Activated CD8-positive, alpha-beta T cell treated with anti-CD3 and anti-CD28 coated beads, Interleukin-2, amount 10 ng/mL, durations not matched to agents 7 days and 5 days (primary cell): ENCODE measurements at regions not wholly inside any gene's neighbourhood (a gene's known extent, or its start where the extent isn't known, plus 50 kb on each side); places are given as distances from the start of the nearest gene placed in this dataset.

Experiments
- ATAC-seq: fragments of 150-1000 bp; cut with Tn5 transposase; one replicate; pipeline ENCODE4 v1.10.0; 2021; ENCODE audit warnings: moderate library complexity
- CTCF ChIA-PET: fragments of 350-600 bp; sonication (Branson Sonifier 250); formaldehyde crosslinking; loops from one replicate; lab custom pipeline; 2021; ENCODE audit warnings: antibody characterized with exemption; lab: Charles Lee
- POLR2A ChIA-PET: fragments of 350-600 bp; sonication (Branson Sonifier 250); formaldehyde crosslinking; loops from one replicate; lab custom pipeline; 2021; ENCODE audit warnings: antibody characterized with exemption; lab: Charles Lee
- DNase-seq: peaks from one replicate; pipeline ENCODE4 v3.0.0-alpha.2; 2020
- H3K27ac Mint-ChIP-seq: one replicate; pipeline ENCODE4 v1.8.0; 2021; ENCODE audit warnings: mild to moderate bottlenecking, mixed read lengths
- H3K27me3 Mint-ChIP-seq: one replicate; pipeline ENCODE4 v1.8.0; 2021; ENCODE audit warnings: low read depth, mixed read lengths
- H3K36me3 Mint-ChIP-seq: one replicate; pipeline ENCODE4 v1.8.0; 2021; ENCODE audit warnings: low read depth, mixed read lengths
- H3K4me1 Mint-ChIP-seq: one replicate; pipeline ENCODE4 v1.8.0; 2021; ENCODE audit warnings: low read depth, mixed read lengths
- H3K4me3 Mint-ChIP-seq: one replicate; pipeline ENCODE4 v1.8.0; 2021; ENCODE audit warnings: mild to moderate bottlenecking, mixed read lengths
- H3K9me3 Mint-ChIP-seq: one replicate; pipeline ENCODE4 v1.8.0; 2022; ENCODE audit warnings: mixed read lengths; ENCODE audit not compliant: insufficient read depth

GRCh38 chr18:47552783-47553182 is 301.3 kb upstream of the SKOR2 start:
- Mint-ChIP-seq H3K9me3 (no peaks in the 10 kb centered on the region), H3K27ac (no peak overlapping the region), H3K4me1 (peaks cover under 1% of the 10 kb centered on the region), H3K4me3 (no peak overlapping the region), H3K27me3 (peaks cover 8% of the 10 kb centered on the region), H3K36me3 (no peaks in the 10 kb centered on the region)
- CTCF ChIA-PET: no interaction called here
- POLR2A ChIA-PET: interaction anchor here (0.7 kb wide), 1 partner anchor 284 kb away, joined by 3 read pairs; no protein-coding TSS in a partner anchor
- no peak for ATAC-seq
- DNase-seq: no peak

GRCh38 chr18:47550611-47551010 is 299.2 kb upstream of the SKOR2 start:
- H3K9me3 Mint-ChIP-seq: no peaks in the 10 kb centered on the region
- ChIA-PET CTCF (no interaction called here), POLR2A (no interaction called here)
- no peak overlapping the region for H3K4me3 Mint-ChIP-seq
- no peaks in the 10 kb centered on the region for H3K4me1 Mint-ChIP-seq
- H3K36me3 Mint-ChIP-seq: no peaks in the 10 kb centered on the region
- ATAC-seq: no peak
- H3K27me3 Mint-ChIP-seq: peaks cover 5% of the 10 kb centered on the region
- no peak for DNase-seq
- no peak overlapping the region for H3K27ac Mint-ChIP-seq

GRCh38 chr18:47549021-47549540 is 297.6 kb upstream of the SKOR2 start:
- H3K36me3 Mint-ChIP-seq: no peaks in the 10 kb centered on the region
- DNase-seq (no peak), ATAC-seq (no peak)
- H3K9me3 Mint-ChIP-seq: no peaks in the 10 kb centered on the region
- H3K27me3 Mint-ChIP-seq: peaks cover 5% of the 10 kb centered on the region
- H3K4me3 Mint-ChIP-seq: no peak overlapping the region
- POLR2A ChIA-PET: no interaction called here
- no peak overlapping the region for H3K27ac Mint-ChIP-seq
- CTCF ChIA-PET: no interaction called here
- H3K4me1 Mint-ChIP-seq: no peaks in the 10 kb centered on the region

- Mint-ChIP-seq H3K9me3 (no peaks in the 10 kb centered on the region), H3K27me3 (peaks cover 3% of the 10 kb centered on the region), H3K27ac (no peak overlapping the region), H3K36me3 (no peaks in the 10 kb centered on the region), H3K4me3 (no peak overlapping the region), H3K4me1 (no peaks in the 10 kb centered on the region)
- ATAC-seq (no peak), DNase-seq (no peak)
- ChIA-PET POLR2A (interaction anchor here (0.7 kb wide), 1 partner anchor 29 kb away, joined by 4 read pairs; no protein-coding TSS in a partner anchor), CTCF (no interaction called here)
These were observed 296.2 kb upstream of the SKOR2 start for GRCh38 chr18:47547539-47548202.

GRCh38 chr18:47545613-47546012 is 294.2 kb upstream of the SKOR2 start:
- Mint-ChIP-seq H3K9me3 (no peaks in the 10 kb centered on the region), H3K36me3 (no peaks in the 10 kb centered on the region), H3K4me3 (no peak overlapping the region), H3K27me3 (no peaks in the 10 kb centered on the region), H3K4me1 (no peaks in the 10 kb centered on the region), H3K27ac (no peak overlapping the region)
- ChIA-PET POLR2A (no interaction called here), CTCF (no interaction called here)
- ATAC-seq (no peak), DNase-seq (no peak)

- no peak overlapping the region for H3K4me3 Mint-ChIP-seq
- no peaks in the 10 kb centered on the region for H3K4me1 Mint-ChIP-seq
- no peak overlapping the region for H3K27ac Mint-ChIP-seq
- no peaks in the 10 kb centered on the region for H3K9me3 Mint-ChIP-seq
- ChIA-PET POLR2A (no interaction called here), CTCF (no interaction called here)
- H3K27me3 Mint-ChIP-seq: no peaks in the 10 kb centered on the region
- no peaks in the 10 kb centered on the region for H3K36me3 Mint-ChIP-seq
- DNase-seq (no peak), ATAC-seq (no peak)
These were observed 291.6 kb upstream of the SKOR2 start for GRCh38 chr18:47543080-47543479.

- DNase-seq (no peak), ATAC-seq (no peak)
- POLR2A ChIA-PET: no interaction called here
- Mint-ChIP-seq H3K27me3 (no peaks in the 10 kb centered on the region), H3K27ac (no peak overlapping the region), H3K9me3 (no peaks in the 10 kb centered on the region), H3K4me3 (no peak overlapping the region), H3K36me3 (no peaks in the 10 kb centered on the region), H3K4me1 (no peaks in the 10 kb centered on the region)
- CTCF ChIA-PET: no interaction called here
These were observed 291.1 kb upstream of the SKOR2 start for GRCh38 chr18:47542551-47542950.

- no peaks in the 10 kb centered on the region for H3K4me1 Mint-ChIP-seq
- ATAC-seq (no peak), DNase-seq (no peak)
- H3K27ac Mint-ChIP-seq: no peak overlapping the region
- ChIA-PET POLR2A (no interaction called here), CTCF (interaction anchor here (1.7 kb wide), 1 partner anchor 9 kb away, joined by 3 read pairs; no protein-coding TSS in a partner anchor)
- no peaks in the 10 kb centered on the region for H3K36me3 Mint-ChIP-seq
- no peaks in the 10 kb centered on the region for H3K9me3 Mint-ChIP-seq
- peaks cover 14% of the 10 kb centered on the region for H3K27me3 Mint-ChIP-seq
- no peak overlapping the region for H3K4me3 Mint-ChIP-seq
These were observed 280.3 kb upstream of the SKOR2 start for GRCh38 chr18:47531717-47532116.

GRCh38 chr18:47530695-47531094 is 279.2 kb upstream of the SKOR2 start:
- H3K9me3 Mint-ChIP-seq: no peaks in the 10 kb centered on the region
- CTCF ChIA-PET: no interaction called here

GRCh38 chr18:47528343-47528742 is 276.9 kb upstream of the SKOR2 start:
- no peaks in the 10 kb centered on the region for H3K4me1 Mint-ChIP-seq
- CTCF ChIA-PET: no interaction called here
- DNase-seq: no peak
- no peak overlapping the region for H3K4me3 Mint-ChIP-seq
- ATAC-seq: no peak
- POLR2A ChIA-PET: no interaction called here
- no peaks in the 10 kb centered on the region for H3K9me3 Mint-ChIP-seq
- H3K27me3 Mint-ChIP-seq: peaks cover 14% of the 10 kb centered on the region
- no peaks in the 10 kb centered on the region for H3K36me3 Mint-ChIP-seq
- no peak overlapping the region for H3K27ac Mint-ChIP-seq

More at GRCh38 chr18:47530695-47531094, 279.2 kb upstream of the SKOR2 start:
- H3K27me3 Mint-ChIP-seq: peaks cover 14% of the 10 kb centered on the region
- no peaks in the 10 kb centered on the region for H3K36me3 Mint-ChIP-seq
- POLR2A ChIA-PET: no interaction called here
- no peaks in the 10 kb centered on the region for H3K4me1 Mint-ChIP-seq
- no peak overlapping the region for H3K4me3 Mint-ChIP-seq
- no peak for DNase-seq
- H3K27ac Mint-ChIP-seq: no peak overlapping the region
- ATAC-seq: no peak

- H3K4me1 Mint-ChIP-seq: no peaks in the 10 kb centered on the region
- H3K9me3 Mint-ChIP-seq: no peaks in the 10 kb centered on the region
- DNase-seq: no peak
- ATAC-seq: no peak
- H3K27ac Mint-ChIP-seq: no peak overlapping the region
- peaks cover 6% of the 10 kb centered on the region for H3K27me3 Mint-ChIP-seq
- H3K36me3 Mint-ChIP-seq: no peaks in the 10 kb centered on the region
- ChIA-PET CTCF (no interaction called here), POLR2A (no interaction called here)
- no peak overlapping the region for H3K4me3 Mint-ChIP-seq
These were observed 274.7 kb upstream of the SKOR2 start for GRCh38 chr18:47526147-47526546.

- POLR2A ChIA-PET: no interaction called here
- no peak for DNase-seq
- H3K4me1 Mint-ChIP-seq: no peaks in the 10 kb centered on the region
- CTCF ChIA-PET: no interaction called here
- no peaks in the 10 kb centered on the region for H3K9me3 Mint-ChIP-seq
- H3K27ac Mint-ChIP-seq: no peak overlapping the region
- no peak for ATAC-seq
- no peaks in the 10 kb centered on the region for H3K27me3 Mint-ChIP-seq
- H3K36me3 Mint-ChIP-seq: no peaks in the 10 kb centered on the region
- no peak overlapping the region for H3K4me3 Mint-ChIP-seq
These were observed 270.9 kb upstream of the SKOR2 start for GRCh38 chr18:47522359-47522758.
